Activated CD4-positive, alpha-beta T cell treated with anti-CD3 and anti-CD28 coated beads, Interleukin-10, Interleukin-2, amounts not matched to agents 100 ng/mL and 50 ng/mL, durations not matched to agents 16 hours and 8 hours (primary cell): ENCODE measurements at regions not wholly inside any gene's neighbourhood (a gene's known extent, or its start where the extent isn't known, plus 50 kb on each side); places are given as distances from the start of the nearest gene placed in this dataset.

Experiments used
- DNase-seq: peaks from one replicate; pipeline ENCODE4 v3.0.0-alpha.2; 2020

DNA sequence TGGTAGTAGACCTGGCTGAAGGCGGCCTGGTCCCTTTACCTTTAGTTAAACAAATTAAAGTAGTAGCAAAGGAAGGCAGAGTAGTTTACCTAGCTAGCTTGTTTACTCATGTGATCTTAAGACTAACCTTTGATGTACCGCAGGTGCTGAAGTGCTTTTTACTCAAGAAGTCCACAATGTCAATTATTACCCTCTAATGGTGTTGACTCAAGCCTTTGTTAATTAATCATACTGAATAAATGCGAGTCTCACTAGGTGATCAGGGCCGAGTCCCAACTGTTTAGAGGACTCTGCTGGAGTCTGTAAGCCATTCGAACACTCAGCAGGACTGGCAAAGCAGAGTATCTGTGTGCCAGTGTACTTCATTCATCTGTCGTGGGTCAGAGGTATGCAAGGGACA lies 381.1 kb upstream of the NCAM2 start:
- no peak for DNase-seq

DNA sequence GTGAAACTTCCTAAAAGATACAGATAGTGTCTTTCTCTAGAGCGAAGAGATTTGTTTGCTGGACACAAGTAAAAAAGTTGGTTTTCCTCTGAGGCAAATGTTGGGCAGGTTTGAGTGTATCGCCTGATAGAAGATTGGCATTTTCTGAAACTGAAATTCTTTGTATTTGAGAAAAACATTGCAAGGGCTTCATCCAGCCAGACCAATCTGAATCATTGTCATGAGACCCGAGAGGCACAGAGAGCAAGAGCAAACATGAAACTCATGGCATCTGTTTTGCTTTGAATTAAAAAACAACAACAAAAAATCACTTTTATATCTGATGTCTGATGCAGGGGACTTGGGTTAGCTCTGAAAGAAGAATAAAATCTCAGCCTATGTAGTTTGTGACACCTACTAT lies 379.3 kb upstream of the NCAM2 start:
- no peak for DNase-seq

DNA sequence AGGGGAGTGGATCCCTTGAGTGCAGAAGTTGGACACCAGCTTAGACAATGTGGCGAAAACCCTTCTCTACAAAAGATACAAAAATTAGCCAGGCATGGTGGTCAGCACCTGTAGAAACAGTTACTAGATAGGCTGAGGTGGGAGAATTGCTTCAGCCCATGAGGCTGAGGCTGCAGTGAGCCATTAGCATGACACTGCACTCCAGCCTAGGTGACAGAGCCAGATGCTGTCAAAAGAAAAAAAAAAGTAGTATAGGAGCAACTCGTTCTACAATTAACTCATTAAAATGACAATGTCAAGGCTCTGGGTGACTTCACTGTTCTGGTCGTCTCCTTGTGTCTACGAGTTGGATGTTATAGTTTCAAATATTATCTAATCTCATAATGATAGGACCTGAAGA lies 370.6 kb upstream of the NCAM2 start:
- DNase-seq, result no peak

DNA sequence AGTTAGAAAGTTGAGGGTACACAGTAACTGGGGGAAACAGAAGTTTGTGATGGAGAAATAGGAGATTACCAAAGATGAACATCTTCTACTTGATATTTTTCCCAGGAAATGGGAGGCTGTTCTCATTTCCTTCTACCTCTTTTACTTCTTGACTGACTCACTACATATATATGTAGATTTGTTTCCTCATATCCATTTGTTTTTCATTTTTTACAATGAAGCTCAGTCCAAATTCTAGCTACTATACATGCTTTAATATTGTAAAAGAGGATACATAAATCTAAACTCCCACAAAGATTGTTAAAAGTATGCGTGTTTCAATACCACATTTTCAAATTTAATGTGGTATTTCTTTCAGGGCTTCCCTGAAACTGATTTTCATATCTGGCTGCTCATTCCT lies 366.6 kb upstream of the NCAM2 start:
- DNase-seq, result no peak

DNA sequence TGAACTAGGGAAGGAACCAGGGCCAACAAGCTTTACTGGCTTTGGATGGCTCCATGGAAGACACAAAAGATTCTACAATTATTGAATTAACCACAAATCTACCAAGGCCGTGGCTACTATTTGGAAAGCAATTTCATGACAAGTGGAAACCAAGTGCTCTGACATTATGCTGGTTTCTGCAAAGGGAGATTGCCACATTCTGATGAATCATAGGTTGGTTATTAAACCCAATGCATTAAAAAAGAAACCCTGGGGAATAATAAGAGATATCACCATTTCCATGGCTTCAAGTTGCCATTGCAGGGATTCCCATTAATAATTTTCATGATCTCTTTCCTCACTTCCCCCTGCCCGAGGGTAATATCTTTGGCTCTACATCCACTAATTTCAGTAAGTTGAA lies 359.2 kb upstream of the NCAM2 start:
- no peak for DNase-seq

DNA sequence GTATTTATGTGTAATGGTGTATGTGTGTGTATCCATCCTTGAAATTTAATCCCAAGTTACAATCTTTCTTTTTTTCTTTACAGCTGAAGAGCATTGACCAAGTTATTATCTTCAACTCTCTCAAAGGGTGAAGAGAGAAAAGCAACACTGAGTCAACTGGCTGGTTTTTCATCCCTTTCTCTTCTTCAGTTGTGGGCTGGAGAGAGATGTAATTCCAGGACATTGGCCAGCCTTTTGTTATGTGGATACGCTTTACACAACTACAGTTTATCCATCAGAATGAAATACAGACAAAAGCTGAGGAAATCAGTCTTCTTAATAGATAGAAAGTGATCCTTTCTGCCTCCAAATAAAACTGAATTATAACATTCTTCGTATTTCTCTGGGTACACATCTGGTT lies 357.0 kb upstream of the NCAM2 start:
- no peak for DNase-seq

DNA sequence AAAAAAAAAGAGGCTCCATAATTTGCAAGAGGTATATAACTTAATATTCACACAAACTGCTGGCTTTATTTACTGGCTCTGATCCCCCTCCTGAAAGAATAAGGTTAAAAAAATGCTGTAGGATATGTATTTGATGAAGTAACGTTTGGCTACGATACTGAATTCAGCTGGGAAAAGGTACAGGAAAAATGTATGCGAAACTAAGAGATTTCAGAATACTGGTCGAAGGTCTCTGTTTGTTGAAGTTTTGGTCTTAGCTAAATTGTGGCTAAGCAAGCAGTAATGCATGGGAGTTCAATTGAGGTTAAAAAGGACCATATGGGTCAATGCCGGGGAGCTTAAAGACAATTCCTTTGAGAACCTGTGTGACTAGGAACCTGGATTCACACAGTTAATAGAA lies 355.5 kb upstream of the NCAM2 start:
- no peak for DNase-seq

DNA sequence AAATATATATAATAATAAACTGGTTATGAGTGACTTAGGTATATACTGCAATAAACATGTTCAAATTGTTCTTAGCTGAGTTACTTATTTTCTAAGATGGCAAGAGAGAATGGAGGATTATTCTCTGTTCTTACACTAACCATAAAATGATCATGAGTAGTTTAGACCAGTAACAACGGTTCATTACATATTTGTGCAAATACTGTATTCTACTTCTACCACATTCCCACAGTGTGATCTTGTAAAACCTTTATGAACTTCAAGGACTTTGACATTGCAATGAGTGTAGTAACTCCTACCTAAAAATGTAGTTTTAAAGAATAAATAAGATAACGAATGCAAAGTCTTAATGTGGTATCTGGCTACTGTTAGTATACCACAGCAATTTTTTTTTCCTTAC lies 353.7 kb upstream of the NCAM2 start:
- DNase-seq, result no peak

DNA sequence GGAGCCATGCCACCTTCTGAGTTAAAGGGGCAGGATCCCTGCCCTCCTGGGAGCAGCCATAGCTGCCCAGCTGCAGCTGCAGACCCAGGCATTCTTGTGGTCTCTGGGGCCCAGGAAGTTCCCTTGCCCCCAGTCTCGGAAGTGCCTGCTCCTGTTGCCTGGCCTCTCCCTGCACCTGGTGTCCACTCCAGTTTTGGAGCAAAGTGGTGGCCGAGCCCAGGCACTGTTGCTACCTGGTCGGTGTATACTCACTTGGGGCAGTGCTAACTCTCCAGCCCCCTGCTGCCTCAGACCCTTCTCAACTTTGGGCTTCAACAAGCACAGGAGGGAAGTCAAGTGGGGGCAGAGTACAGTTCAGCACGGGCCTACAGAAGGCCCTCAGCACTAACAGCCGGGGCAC lies 352.9 kb upstream of the NCAM2 start:
- no peak for DNase-seq

DNA sequence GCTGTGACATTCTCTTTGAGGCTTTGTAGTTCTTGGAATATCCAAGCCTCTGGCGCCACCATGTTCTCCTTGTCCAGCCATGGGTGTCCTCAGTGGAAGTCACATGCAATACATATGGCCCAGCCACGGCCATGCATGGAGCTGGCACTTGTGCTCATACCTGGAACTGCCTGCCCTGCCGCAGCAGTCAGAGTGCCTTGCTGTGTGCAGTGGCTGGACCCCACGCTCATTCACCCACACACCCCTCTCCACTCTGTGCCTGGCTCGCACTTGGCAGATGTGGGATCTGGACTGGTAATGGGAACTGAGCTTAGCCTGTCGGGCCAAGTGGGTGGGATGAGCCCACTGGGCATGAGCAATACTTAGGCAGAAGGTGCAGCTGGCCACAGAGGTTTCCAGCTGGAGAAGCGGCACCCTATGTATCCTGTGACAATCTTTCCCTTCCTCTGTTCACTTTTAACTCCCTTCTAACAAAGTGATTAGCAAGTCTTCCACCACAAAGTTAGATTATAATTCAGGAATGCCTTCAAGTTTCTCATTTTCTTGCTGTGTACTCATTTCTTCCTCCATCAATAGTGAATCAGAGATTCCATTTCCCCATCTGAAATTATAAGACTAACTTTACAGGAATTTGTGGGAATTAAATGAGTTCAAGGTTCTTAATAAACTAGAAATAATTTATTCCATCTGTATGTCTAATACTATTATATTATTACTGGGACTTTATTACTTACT lies 351.6 kb upstream of the NCAM2 start:
- no peak for DNase-seq

DNA sequence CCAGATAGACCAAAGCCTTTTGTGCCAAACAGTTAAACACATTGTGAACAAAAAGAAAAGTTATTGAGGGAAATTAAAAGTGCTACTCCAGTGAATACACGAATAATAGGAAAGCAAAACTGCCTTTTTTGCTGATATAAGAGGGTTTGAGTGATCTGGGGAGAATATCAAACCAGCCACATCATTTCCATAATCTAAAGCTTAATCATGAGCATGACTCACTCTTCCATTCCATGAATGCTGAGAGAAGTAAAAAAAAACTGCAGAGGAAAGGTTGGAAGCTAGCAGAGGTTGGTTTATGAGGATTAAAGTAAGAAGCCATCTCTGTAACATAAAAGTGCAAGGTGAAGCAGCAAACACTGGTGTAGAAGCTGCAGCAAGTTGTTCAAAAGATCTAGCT lies 350.6 kb upstream of the NCAM2 start:
- no peak for DNase-seq

DNA sequence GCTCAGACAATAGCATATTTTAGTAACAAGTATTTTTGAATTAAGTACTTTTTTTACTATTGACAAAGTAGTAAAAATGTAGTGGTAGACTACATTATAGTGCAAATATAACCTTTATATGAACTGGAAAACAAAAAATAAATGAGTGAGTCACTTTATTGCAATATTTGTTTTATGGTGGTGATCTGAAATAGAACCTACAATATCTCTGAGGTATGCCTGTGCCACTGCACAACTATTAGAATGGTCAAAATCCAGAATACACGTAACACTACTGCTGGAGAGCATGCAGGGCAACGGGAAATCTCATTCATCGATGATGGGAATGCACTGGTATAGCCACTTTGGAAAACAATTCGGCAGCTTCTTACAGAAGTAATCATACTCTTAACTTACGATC lies 349.0 kb upstream of the NCAM2 start:
- no peak for DNase-seq

DNA sequence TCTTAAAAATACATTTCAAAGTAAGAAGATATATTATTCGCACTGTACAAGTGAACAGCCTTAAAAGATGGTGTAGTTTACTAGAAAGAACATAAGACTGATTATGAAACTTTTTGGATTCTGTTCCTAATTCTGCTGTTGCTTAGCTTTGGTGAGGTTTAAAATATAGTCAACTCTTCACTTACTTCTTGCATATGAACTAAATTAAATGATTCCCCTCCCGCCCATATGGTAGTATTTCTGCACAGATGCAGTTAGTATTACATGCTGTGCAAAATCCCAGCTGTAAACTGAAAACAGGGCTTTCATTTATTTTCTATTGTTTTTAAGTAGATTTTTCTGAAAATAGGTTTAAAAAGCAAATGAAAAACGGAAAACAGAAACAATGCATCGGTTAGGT lies 345.4 kb upstream of the NCAM2 start:
- no peak for DNase-seq

DNA sequence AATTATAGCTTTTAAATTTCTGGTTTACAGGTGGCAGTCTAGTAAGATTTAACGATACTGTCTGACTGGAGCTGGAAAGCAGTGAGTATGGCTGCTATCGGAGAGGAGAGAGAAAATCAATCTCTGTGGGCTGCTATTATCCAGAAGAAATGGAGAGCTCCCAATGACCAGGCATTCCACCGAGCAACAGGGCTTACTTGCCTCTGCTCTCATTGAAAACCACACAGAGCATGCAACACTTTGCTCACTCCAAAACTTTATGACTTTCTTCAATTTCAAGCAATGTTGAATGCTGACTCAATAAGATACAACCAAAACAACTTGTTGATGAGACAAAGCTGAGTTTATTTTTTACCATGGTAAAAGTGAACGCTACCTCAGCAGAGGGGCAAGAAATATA lies 337.0 kb upstream of the NCAM2 start:
- no peak for DNase-seq

DNA sequence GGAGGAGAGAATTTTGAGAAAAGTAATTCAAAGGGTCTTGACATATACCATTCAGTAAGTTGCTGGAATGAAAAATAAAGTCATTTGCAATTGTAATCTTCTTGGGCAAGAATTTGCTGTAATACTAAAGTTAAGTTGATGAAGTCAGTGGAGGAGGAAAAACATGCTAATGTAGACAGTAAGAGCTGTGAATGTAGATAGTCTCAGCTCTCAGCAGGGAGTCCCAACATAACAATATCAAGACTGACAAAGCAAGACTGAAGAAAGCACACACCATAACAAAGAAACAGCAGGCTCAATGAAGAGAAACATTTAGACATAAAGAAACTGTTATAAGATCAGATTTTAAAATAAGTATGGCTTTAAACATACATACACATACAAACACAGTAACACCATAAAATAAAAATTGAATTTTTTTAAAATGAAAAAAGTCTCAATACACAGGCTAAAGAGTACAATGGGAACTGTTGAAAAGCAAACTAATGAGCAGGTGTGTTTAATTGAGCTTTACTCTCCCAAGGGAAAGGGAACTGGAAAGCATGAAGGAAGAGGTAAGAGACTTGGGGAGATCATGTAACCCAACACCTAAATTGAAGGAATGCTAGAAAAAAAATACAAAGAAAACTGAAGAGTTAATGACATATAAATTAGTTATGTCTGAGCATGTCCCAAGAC lies 336.3 kb upstream of the NCAM2 start:
- DNase-seq, result no peak

DNA sequence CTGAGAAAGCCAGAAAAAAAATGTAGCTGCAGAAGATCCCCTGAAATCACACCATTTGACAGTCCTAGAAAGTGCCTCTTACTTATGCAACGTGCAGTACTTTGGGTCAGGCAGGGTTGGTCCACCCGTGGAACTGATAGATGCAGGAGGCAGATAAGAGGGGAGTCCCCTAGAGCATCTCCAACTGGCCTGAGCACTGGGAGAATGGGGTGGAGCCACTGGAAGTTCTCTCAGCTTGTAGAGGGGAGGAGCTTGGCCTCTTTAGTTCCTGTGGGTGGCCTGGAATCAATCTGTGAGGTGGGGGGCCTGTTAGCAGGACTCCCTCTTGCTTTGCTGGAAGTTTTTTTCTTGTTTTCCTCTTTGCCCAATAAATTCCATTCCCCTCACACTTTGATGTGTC lies 335.7 kb upstream of the NCAM2 start:
- DNase-seq, result no peak

DNA sequence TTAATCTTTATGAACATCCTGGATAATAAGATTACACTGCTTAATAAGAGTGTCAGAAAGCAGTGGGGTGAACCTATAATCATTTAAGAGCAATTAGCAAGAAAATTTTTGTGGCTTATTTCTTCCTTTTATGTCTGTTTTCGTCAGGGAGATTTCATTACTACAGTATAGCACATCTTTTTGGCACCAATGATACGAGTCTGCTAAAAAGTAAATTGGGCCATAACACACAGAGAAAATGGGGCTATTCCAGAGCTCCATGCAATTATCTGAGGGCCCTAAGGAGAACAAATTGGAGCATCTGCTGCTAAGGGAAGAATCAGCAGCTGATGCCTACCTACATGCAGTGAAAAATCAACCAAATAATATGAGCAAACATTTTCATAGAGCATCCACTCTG lies 330.3 kb upstream of the NCAM2 start:
- no peak for DNase-seq

DNA sequence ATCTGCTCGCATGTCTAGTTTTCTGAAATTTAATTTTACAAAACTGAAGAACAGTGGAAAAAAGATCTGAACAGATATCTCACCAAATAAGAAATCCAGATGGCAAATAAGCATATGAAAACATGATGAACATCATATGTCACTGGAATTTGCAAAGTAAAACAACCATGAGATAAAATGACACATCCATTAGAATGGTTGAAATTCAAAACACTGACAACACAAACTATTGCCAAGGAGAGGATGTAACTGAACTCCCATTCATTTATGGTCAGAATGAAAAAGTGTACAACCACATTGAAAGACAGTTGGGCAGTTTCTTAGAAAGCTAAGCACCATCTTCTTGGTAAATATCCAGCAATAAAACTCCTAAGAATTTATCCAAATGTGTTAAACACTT lies 312.7 kb upstream of the NCAM2 start:
- no peak for DNase-seq

DNA sequence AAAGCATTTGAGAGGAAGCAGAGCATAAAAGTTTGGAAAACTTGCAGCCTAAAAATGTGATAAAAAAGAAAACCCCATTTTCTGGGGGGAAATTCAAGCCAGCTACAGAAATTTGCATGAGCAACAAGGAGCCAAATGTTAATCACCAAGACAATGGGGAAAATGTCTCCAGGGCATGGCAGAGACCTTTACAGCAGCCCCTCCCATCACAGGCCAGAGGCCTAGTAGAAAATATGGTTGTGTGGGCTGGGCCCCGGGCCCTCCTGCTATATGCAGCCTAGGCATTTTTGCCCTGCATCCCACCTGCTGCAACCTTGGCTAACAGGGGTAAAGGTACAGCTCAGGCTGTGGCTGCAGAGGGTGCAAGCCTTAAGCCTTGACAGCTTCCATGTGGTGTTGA lies 299.6 kb upstream of the NCAM2 start:
- no peak for DNase-seq

DNA sequence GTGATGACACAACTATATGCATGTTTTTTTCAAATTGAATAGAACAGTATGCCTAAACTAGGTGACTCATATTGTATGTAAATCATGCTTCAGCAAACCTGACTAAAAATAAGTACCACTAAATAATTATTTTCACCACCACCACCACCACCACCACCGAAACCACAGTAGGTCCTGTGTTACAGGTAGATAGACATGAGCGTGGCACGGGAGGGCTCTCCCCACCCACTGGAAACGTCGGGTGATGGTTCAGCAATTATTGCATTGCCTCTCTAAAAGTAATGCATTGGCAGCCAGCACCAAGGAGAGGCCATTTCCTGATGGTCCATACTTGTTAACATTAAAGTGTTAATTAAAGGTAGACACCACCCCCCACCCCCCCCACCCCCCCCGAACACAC lies 297.0 kb upstream of the NCAM2 start:
- no peak for DNase-seq

DNA sequence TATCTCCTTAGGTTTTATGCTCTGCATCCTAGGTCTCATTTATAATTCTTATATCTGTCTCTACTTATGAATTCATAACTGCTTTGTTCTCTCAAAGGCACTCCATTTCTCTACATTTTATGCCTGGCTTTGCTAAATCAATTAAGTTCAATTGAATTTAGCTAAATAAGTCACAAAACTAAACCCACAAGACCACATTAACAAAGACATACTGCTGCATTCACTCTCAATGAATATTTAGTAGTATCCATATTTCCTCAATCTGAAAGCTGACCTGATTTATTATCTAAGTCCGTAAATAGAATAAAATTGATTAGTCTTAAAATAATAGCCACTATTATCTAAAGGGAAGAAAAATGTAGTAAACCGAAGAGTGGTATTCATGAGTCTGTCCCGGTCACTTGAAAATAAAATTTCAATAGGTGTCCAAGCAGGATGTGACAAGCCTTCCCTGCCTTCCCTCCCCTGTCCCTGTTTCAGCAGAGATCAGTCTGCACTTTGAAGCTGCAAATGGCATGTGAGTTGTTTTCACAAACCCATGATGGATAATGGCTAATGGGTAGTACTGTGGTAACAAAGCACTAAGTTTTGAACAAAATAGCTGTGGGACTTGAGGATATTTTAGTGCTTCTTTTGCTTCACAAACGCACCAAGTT lies 295.0 kb upstream of the NCAM2 start:
- no peak for DNase-seq

DNA sequence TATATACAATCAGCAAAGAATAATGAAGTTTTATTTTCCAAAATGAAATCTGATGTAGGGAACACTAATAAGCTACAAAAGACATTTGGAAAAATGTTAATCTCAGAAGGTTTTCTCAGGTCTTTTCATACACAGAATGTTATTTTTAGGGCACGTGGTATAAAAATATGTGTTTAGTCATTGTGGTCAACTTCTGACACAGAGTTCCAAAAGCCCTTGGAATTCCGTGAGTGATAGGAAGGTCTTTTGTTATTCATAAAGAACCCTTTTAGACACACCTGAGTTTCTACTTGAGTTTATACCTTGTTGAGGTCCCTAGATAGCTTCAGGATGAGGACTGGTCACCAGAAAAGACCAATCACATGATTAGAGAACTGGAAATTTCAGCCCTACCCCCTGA lies 277.6 kb upstream of the NCAM2 start:
- DNase-seq, result no peak

DNA sequence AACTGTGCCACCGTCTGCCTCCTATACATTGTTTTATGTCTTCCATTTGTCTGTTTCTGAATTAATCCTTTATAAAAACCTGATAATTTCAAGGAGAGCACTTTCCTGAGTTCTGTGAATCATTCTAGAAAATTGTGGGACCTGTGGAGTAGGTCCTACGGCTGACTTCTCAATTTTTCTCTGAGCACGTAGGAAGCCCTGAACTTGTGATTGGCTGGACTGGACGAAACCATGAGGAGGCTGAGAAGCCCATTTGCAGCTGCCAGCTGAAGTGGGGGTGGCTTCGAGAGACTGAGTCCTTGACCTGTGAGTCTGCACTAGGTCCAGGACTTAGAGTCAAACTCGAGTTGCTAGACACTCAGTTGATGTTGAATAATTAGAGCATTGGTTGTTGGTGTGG lies 277.1 kb upstream of the NCAM2 start:
- no peak for DNase-seq

DNA sequence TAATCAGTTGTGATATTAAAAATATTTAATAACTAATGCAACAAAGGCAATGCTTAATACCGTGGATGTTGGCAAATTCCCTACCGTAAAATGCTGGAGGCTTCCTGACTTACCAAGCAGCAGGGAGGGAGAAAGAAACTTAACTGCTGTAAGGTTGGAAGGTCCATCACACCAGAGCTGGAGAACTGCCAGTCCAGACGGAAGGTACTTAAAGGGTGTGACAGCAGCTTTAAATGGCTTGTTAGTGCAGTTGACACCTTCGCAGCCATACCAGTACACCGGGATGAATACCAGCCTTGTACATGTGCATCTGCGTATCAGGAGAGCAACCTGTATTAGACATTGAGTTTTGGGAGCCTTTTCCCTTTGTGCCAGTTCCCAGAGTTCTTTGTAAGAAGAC lies 269.5 kb upstream of the NCAM2 start:
- DNase-seq, result no peak

DNA sequence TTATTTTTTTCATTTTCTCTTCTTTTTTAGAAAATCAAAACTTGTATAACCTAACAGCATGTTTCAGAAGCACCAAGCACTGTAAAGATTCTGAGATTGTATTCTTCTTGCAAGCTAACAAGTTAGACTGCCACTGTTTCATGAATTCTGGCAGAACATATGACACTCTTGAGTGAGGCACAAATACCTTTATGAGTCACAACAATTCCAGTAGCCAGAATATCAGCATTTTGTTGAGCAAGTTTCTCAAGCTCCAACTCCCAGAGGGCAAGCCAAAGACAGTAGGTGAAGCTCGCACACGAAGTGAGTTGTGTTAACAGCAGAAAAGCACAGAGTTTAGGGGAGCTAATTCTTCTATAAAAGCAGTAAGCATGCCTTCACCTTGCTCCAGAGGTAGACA lies 268.8 kb upstream of the NCAM2 start:
- DNase-seq, result no peak
